ENCODE measurements at regions not wholly inside any gene's neighbourhood (a gene's known extent, or its start where the extent isn't known, plus 50 kb on each side); places are given as distances from the start of the nearest gene placed in this dataset.
"Not testable (repeated sequence)": the region's sequence is repeated elsewhere in the genome, so short reads cannot be mapped to it uniquely, and the experiment has no call there.

GRCh38 chr5:54821445-54822323 is 163.7 kb downstream of the ESM1 start:
- no peak for DNase-seq (ENCODE audit: low read depth)

DNA sequence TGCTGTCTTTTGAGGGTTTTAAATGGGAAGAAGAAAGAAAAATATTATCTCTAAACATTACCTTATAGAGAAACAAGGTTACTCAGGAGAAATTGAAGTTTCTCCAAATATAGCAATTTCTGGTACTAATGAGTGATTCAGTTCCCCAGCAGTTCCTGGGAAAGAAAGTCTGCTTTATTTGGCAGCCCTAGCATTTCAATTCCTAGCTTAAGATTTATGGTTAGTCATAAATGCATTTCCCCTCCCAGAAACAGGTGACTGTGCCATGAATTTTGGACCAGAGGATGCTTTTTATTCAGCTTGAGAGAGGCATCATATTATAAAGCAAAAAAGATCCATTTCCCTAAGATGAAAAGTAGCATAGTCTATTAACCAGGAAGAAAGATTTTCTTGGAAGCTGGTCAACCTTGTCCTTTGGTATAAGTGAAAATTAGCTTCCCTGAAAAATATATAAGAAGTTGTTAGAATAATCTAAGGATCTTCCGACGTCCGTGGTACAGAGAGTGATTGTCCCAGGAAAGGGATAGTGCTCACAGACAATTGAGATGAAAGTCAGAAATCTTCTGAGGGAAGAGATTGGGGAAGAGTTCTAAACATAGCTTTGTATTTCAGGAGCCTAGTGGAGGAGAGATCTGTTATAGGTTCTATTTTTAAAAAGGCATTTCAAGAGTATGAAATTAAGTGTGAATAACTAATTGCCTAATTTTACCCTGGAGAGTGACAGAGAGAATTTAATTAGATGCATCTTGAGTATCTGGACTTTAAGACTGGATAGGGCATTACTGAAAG is 164.9 kb downstream of the ESM1 start:
- DNase-seq (ENCODE audit: low read depth), result no peak

DNA sequence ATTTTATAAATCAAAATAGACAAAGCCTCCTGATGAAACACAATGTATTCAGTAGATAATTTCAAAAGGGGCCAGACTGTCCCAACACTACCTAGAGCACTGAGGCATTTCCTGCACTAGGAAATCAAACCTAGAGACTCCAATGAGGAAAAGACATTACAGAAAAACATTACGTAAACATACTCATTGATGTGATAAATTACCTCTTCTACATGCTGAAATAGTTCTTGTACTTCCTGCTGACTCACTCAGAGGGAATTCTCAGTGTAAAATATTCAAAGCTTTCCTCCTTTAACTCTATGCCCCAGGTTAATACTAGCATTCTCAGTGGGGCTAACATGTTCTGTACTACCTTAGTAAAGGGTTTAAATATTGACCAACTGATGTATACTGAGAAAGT is 178.0 kb downstream of the ESM1 start:
- DNase-seq (ENCODE audit: low read depth), result no peak

- no peak for DNase-seq (ENCODE audit: low read depth)
These were observed 180.9 kb downstream of the ESM1 start for GRCh38 chr5:54804521-54804920.

DNA sequence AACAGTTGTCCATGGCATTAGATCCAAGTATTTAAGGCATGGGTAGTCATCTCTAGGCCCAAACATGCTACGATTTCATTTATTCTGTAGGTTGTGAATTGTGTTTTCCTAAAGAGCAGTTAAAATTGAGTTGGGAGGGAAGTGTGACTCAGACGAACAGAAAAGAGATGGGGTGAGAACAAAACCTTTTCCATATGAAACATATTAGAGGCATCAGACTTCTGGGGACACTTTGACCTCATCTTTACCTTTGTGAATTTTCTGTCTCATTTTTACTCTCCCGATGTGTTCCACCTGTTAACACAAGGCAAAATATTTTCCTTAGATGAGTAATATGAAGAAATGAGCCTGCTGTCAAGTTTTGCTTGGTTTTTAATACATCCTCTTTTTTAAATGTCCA is 181.3 kb downstream of the ESM1 start:
- DNase-seq (ENCODE audit: low read depth), result no peak

DNA sequence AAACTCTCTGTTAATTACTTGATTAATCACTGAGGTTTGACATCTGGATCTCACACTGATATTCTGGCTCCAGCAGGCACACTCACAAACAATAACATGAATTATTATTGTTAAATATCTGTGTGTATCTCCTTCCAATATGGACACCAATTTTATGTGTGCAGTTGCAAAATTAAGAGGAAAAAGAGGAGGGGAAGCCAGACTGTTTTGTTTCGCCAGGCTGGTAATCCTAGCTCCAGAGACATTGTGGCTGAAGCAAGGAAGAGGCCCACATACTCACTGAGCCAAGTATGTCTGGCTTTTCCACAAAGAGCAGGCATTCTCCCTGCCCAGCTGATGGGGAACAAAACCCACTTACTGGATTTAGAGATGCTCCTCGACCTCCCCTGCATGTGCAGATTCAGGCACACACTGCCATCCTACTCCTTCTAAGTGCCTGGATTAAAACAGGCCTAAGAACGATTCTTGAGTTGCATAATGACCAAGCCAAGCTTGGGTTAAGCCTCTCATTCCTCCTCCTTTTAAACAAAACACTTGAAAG is 181.9 kb downstream of the ESM1 start:
- no peak for DNase-seq (ENCODE audit: low read depth)

DNA sequence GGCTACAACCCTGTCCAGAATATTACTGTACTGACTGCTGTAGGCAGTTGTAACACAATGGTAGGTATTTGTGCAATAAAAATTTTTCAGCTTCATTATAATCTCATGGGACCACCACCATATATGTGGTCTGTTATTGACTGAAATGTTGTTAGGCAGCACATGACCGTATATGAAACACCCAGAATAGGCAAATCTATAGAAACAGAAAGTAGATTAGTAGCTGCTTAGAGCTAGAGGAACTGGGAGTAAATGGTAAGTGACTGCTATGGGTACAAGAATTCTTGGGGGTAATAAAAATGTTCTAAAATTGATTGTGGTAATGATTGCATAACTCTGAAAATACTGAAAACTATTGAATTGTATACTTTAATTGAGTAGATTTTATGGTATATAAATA is 185.7 kb downstream of the ESM1 start:
- no peak for DNase-seq (ENCODE audit: low read depth)

DNA sequence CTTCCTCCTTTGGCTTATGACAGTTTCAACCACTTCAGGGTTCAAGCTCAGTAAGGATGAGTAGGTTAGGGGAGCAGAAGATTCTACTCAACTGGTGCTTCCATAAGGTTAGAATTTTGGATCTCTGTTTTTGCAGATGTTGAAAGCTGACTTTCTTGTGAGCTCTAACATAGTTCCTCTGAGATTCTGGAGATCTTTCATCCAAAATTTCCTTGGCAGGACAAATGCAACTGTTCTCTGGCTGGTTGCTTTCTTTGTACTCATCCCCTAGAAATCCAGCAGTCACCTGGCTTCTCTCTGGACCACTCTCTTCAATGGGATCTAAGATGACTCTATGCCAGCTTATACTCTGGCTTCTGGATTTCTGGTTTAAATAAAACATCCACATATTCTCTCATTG is 189.6 kb downstream of the ESM1 start:
- no peak for DNase-seq (ENCODE audit: low read depth)

DNA sequence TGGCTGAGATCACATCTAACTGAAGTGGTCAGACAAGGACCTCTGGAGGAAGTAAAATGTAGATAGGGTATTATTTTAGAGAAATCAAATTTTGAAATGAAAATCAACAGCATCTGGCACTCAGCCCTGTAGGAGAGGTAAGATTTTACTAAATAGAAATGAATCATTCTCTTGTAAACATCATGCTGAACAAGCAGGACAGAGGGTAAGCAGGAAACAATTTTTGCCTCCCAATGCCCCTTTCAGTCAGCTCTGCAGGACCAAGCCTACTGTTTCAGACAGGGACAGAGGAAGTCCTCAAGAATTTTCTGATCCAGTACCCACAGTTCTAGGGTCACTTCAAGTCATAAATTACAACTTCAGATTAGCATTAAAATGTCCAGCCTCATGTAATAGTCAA is 190.1 kb downstream of the ESM1 start:
- DNase-seq (ENCODE audit: low read depth), result no peak

DNA sequence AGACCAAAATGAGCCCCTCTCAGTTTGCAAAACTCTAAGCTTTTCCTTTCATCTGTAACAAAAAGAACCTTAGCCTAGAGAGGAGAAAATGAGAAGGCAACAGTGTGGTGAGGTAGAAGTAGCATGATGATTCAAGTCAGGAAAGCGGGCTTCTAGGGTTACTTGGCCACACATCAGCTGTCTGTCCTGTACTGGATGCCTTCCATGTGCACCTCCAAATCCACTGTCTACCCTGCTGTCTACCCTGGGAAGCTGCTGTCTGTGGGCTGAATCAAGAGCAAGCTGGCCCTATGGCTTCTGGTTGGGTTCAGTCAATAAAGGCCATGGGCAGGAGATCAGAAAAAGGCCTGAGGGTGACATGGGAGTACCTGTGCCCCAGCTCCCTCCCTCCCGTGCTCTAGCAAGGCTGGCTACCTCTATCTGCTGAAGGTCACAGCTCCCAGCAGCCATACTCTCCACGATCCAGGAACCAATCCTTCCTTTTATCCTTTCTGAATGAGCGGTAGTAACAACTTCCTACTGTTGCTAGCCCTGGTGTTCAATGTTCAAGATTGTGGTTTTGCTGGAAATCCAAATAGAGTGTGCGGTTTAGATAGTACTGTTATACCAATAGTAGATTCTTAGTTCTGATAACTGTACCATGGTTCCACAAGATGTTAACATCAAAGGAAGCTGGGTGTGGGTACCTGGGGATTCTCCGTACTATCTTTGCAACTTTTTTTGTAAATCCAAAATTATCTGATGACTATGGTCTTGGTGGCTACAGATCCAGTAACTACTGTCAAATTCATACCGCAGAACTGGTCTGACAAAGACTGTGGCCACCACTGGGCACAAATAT is 191.0 kb downstream of the ESM1 start:
- DNase-seq (ENCODE audit: low read depth), result no peak

DNA sequence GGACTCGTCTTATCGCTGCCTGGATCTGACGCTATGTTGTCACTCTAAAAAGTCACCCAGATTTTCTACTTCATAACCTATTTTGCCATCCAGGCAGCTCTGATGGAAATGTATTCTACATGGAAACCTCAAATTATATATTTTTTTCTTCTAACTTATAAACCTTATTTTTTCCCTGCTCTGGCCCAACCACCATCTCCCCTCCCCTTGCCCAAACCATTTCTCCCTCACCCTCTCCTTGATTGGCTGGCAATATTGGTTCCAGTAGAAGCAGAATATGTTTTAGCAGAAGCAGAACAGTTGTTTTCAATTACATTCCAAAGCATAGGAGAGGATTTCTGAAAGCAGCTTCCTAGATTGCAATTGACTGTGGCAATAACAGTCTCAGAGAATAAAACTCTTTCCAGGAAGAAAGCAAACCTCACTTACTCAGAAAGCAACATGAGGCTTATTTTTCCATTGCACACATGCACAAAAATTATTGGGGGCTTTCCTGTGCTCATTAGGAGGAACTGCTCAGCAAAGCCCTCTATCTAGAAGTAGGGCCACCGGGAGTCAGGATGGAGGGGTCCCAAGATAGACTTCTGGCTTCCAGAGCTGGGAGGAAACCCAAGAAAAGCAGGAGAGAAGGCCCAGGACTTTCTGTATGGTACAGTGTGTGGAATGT is 191.8 kb downstream of the ESM1 start:
- DNase-seq (ENCODE audit: low read depth), result no peak

DNA sequence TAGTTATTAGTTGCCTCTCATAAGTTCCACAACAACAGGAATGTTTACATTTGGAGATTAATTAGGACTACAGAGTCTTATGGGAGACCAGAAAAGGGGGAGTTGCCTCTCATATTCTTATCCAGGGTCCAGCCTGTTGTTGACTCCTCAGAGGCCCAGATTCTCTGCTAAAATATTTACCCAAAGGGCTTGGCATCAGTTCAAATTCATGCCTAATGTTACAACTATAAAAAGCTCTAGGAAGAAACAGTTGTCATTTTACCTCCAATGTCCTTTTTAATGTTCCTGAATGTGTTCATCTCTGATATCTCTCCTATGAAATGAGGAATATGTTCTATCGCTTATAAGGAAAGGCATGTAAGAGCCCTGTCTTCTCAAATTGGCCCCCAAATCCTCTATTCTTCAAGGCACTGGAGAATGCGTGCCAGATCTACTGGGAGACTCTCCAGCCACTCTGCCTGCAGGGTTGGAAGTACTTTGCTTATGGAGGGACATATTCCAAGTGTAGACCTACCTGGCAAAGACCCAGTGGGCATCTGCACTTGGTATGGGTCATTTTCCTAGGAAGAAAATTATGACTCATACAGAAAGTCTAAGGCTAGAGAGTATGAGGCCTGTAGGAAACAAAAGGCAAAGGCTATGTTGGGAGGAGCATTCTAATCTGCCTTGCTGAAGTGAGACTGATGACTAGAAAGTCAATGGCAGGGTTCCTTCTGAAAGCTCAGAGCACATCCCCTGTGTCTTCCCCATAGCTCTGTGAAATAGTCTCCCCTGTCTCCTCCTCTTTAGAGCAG is 192.6 kb downstream of the ESM1 start:
- no peak for DNase-seq (ENCODE audit: low read depth)

- not testable (repeated sequence) for DNase-seq (ENCODE audit: low read depth)
These were observed 197.5 kb downstream of the ESM1 start for GRCh38 chr5:54787910-54788309.

GRCh38 chr5:54785729-54786591 is 199.4 kb downstream of the ESM1 start:
- DNase-seq (ENCODE audit: low read depth), result no peak

- DNase-seq (ENCODE audit: low read depth), result no peak
These were observed 206.6 kb downstream of the ESM1 start for GRCh38 chr5:54778783-54779182.

- no peak for DNase-seq (ENCODE audit: low read depth)
These were observed 209.7 kb downstream of the ESM1 start for GRCh38 chr5:54775645-54776044.

GRCh38 chr5:54774281-54775170 is 210.9 kb downstream of the ESM1 start:
- DNase-seq (ENCODE audit: low read depth), result no peak

GRCh38 chr5:54772684-54773083 is 212.7 kb downstream of the ESM1 start:
- no peak for DNase-seq (ENCODE audit: low read depth)

DNA sequence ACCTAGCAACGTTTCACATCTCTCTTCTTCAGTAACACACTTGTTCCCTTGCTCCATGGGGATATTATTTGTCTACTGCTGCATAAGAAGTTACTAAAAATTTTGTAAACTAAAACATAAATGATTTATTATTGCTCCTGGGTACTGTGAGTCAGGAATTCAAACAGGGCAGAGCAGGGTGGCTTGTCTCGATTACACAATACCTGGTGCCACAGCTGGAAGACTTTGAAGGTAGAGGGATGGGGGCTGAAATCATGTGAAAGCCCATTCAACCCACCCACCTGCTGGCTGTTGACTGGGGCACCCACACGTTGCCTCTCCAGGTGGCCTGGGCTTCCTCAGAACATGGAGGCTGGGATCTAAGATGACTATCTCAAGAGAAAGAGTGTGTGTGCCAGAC is 213.2 kb downstream of the ESM1 start:
- no peak for DNase-seq (ENCODE audit: low read depth)
